ENCODE measurements at regions not wholly inside any gene's neighbourhood (a gene's known extent, or its start where the extent isn't known, plus 50 kb on each side); places are given as distances from the start of the nearest gene placed in this dataset.

DNA sequence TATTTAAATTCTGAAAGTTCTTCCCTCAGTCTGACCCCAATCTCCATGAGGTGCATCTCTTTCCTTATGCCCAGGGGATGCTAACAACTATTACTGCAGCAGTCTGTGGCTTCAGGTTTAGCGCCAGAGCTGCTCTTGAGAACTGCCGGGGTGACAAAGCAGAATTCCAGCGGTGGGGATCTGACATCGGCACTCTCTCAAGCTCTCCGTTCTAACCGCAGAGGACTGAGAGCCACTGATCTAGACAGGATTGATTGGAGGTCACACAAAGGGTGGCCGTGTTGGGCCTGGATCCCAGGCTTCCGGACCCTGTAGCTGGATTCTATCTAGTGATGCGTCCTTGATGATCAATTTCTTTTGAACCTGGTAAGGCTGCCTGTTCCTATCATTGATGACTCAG lies 155.6 kb upstream of the TMEM132C start:
- TF ChIP-seq EZH2 (IDR thresholded peaks at IDR 0.05; ENCODE audit: low read depth, unreplicated experiment) = no peak
- TF ChIP-seq, protein P1, sequence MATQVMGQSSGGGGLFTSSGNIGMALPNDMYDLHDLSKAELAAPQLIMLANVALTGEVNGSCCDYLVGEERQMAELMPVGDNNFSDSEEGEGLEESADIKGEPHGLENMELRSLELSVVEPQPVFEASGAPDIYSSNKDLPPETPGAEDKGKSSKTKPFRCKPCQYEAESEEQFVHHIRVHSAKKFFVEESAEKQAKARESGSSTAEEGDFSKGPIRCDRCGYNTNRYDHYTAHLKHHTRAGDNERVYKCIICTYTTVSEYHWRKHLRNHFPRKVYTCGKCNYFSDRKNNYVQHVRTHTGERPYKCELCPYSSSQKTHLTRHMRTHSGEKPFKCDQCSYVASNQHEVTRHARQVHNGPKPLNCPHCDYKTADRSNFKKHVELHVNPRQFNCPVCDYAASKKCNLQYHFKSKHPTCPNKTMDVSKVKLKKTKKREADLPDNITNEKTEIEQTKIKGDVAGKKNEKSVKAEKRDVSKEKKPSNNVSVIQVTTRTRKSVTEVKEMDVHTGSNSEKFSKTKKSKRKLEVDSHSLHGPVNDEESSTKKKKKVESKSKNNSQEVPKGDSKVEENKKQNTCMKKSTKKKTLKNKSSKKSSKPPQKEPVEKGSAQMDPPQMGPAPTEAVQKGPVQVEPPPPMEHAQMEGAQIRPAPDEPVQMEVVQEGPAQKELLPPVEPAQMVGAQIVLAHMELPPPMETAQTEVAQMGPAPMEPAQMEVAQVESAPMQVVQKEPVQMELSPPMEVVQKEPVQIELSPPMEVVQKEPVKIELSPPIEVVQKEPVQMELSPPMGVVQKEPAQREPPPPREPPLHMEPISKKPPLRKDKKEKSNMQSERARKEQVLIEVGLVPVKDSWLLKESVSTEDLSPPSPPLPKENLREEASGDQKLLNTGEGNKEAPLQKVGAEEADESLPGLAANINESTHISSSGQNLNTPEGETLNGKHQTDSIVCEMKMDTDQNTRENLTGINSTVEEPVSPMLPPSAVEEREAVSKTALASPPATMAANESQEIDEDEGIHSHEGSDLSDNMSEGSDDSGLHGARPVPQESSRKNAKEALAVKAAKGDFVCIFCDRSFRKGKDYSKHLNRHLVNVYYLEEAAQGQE (IDR thresholded peaks at IDR 0.05; ENCODE audit: unreplicated experiment) = no peak
